Keratinocyte (primary cell): ENCODE measurements at regions not wholly inside any gene's neighbourhood (a gene's known extent, or its start where the extent isn't known, plus 50 kb on each side); places are given as distances from the start of the nearest gene placed in this dataset.

Source experiments
- EZH2 ChIP-seq: IDR thresholded peaks from one replicate; pipeline ENCODE4 v1.6.1; 2012; ENCODE audit warnings: inconsistent platforms, mild to moderate bottlenecking, low read length, moderate library complexity
- TF ChIP-seq, protein P1 (sequence below), 3 experiments: IDR thresholded peaks in 1 of 3; conservative IDR thresholded peaks in 1 of 3; optimal IDR thresholded peaks in 1 of 3; 2 replicates in 2 of 3; 3 replicates in 1 of 3; pipeline versions ENCODE3 to v1.5.1; 2011; ENCODE audit warnings: low read length in 3 of 3, mild to moderate bottlenecking in 3 of 3, moderate library complexity in 2 of 3, control low read depth in 1 of 3, inconsistent platforms in 1 of 3; ENCODE audit not compliant: insufficient read depth in 2 of 3; ENCODE audit errors: extremely low read depth in 1 of 3

GRCh38 chr14:85102591-85102990, 427.4 kb upstream of the FLRT2 start:
- TF ChIP-seq, protein P1, sequence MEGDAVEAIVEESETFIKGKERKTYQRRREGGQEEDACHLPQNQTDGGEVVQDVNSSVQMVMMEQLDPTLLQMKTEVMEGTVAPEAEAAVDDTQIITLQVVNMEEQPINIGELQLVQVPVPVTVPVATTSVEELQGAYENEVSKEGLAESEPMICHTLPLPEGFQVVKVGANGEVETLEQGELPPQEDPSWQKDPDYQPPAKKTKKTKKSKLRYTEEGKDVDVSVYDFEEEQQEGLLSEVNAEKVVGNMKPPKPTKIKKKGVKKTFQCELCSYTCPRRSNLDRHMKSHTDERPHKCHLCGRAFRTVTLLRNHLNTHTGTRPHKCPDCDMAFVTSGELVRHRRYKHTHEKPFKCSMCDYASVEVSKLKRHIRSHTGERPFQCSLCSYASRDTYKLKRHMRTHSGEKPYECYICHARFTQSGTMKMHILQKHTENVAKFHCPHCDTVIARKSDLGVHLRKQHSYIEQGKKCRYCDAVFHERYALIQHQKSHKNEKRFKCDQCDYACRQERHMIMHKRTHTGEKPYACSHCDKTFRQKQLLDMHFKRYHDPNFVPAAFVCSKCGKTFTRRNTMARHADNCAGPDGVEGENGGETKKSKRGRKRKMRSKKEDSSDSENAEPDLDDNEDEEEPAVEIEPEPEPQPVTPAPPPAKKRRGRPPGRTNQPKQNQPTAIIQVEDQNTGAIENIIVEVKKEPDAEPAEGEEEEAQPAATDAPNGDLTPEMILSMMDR (optimal IDR thresholded peaks at IDR 0.05 in 1 of 3, IDR thresholded peaks at IDR 0.05 in 1 of 3, conservative IDR thresholded peaks at IDR 0.05 in 1 of 3; ENCODE audit: extremely low read depth in 1 of 3, insufficient read depth in 2 of 3, low read length in 3 of 3) = no peak
- TF ChIP-seq EZH2 = no peak
